ENCODE measurements at regions not wholly inside any gene's neighbourhood (a gene's known extent, or its start where the extent isn't known, plus 50 kb on each side); places are given as distances from the start of the nearest gene placed in this dataset.

DNA sequence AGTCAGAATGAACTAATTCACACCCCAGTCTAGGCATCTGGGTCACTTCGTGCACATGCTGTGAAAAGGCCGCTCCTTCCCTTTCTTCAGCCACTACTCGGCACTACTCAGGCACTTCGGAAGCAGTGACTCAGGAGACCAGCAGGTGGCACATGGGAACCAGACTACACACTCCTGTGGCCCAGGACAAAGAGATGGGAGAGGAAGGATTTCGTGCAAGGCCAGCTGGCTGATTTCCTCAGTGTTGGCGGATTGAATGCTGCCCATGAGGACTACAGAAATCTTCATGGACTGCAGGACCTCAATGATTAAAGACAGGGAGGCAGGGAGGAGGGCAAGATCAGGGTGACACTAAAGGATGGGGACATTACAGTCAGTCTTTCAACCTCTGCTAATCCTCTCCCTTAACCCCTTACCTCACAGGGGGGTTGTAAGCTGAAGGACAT lies 117.8 kb upstream of the SPACA1 start (continued):
- TF ChIP-seq, protein P1, sequence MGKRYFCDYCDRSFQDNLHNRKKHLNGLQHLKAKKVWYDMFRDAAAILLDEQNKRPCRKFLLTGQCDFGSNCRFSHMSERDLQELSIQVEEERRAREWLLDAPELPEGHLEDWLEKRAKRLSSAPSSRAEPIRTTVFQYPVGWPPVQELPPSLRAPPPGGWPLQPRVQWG (CRISPR knock-in tag; IDR thresholded peaks at IDR 0.05; ENCODE audit: borderline replicate concordance, low read depth): no peak
- TF ChIP-seq, protein P2, sequence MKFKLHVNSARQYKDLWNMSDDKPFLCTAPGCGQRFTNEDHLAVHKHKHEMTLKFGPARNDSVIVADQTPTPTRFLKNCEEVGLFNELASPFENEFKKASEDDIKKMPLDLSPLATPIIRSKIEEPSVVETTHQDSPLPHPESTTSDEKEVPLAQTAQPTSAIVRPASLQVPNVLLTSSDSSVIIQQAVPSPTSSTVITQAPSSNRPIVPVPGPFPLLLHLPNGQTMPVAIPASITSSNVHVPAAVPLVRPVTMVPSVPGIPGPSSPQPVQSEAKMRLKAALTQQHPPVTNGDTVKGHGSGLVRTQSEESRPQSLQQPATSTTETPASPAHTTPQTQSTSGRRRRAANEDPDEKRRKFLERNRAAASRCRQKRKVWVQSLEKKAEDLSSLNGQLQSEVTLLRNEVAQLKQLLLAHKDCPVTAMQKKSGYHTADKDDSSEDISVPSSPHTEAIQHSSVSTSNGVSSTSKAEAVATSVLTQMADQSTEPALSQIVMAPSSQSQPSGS (CRISPR knock-in tag; IDR thresholded peaks at IDR 0.05): peak; percentile 45; the same call in 1 of the 2 replicates
- TF ChIP-seq, protein P3, sequence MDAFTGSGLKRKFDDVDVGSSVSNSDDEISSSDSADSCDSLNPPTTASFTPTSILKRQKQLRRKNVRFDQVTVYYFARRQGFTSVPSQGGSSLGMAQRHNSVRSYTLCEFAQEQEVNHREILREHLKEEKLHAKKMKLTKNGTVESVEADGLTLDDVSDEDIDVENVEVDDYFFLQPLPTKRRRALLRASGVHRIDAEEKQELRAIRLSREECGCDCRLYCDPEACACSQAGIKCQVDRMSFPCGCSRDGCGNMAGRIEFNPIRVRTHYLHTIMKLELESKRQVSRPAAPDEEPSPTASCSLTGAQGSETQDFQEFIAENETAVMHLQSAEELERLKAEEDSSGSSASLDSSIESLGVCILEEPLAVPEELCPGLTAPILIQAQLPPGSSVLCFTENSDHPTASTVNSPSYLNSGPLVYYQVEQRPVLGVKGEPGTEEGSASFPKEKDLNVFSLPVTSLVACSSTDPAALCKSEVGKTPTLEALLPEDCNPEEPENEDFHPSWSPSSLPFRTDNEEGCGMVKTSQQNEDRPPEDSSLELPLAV (CRISPR knock-in tag; conservative IDR thresholded peaks at IDR 0.05; ENCODE audit: low read depth): no peak
- no peak for TF ChIP-seq ZNF136 (CRISPR knock-in tag; IDR thresholded peaks at IDR 0.05; ENCODE audit: low read depth)
- 0 out of 2 replicates have a peak, but pooled peaks have one; percentile 60 for TF ChIP-seq SMAD3 (CRISPR knock-in tag; IDR thresholded peaks at IDR 0.05)
- no peak for TF ChIP-seq NCOR1 (IDR thresholded peaks at IDR 0.05; ENCODE audit: borderline replicate concordance, low read length)
- TF ChIP-seq ZBTB42 (CRISPR knock-in tag; IDR thresholded peaks at IDR 0.05): no peak
- TF ChIP-seq ZNF614 (CRISPR knock-in tag; IDR thresholded peaks at IDR 0.05; ENCODE audit: borderline replicate concordance): peak; percentile 71; the same call in 1 of the 2 replicates
- no peak; the same call in 1 of the 2 replicates for TF ChIP-seq ZNF44 (CRISPR knock-in tag; IDR thresholded peaks at IDR 0.05)
- TF ChIP-seq ZNF609 (CRISPR knock-in tag; IDR thresholded peaks at IDR 0.05; ENCODE audit: borderline replicate concordance): no peak
- TF ChIP-seq SYNCRIP (IDR thresholded peaks at IDR 0.05; ENCODE audit: insufficient read depth, low read depth, low read length): no peak
- no peak for TF ChIP-seq NFE2L2 (IDR thresholded peaks at IDR 0.05; ENCODE audit: low read length)
- peak; percentile 24; the same call in 1 of the 2 replicates for TF ChIP-seq CEBPG (CRISPR knock-in tag; IDR thresholded peaks at IDR 0.05)
- no peak for TF ChIP-seq ZNF607 (CRISPR knock-in tag; IDR thresholded peaks at IDR 0.05; ENCODE audit: borderline replicate concordance)
- TF ChIP-seq, protein P4, sequence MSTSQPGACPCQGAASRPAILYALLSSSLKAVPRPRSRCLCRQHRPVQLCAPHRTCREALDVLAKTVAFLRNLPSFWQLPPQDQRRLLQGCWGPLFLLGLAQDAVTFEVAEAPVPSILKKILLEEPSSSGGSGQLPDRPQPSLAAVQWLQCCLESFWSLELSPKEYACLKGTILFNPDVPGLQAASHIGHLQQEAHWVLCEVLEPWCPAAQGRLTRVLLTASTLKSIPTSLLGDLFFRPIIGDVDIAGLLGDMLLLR (CRISPR knock-in tag; IDR thresholded peaks at IDR 0.05): no peak
- TF ChIP-seq ZNF761 (CRISPR knock-in tag; conservative IDR thresholded peaks at IDR 0.05): no peak
- TF ChIP-seq SIX4 (CRISPR knock-in tag; IDR thresholded peaks at IDR 0.05): no peak
- peak; percentile 61; the same call in 1 of the 2 replicates for TF ChIP-seq ZNF691 (CRISPR knock-in tag; IDR thresholded peaks at IDR 0.05; ENCODE audit: borderline replicate concordance, low read depth)
- no peak for TF ChIP-seq SMAD9 (CRISPR knock-in tag; IDR thresholded peaks at IDR 0.05)
- 0 out of 2 replicates have a peak, but pooled peaks have one; percentile 77 for TF ChIP-seq KLF11 (CRISPR knock-in tag; IDR thresholded peaks at IDR 0.05)
- TF ChIP-seq ZNF441 (CRISPR knock-in tag; IDR thresholded peaks at IDR 0.05; ENCODE audit: borderline replicate concordance): no peak
- TF ChIP-seq NFE2 (CRISPR knock-in tag; IDR thresholded peaks at IDR 0.05): no peak
